GM12873 (cell line): ENCODE measurements at regions not wholly inside any gene's neighbourhood (a gene's known extent, or its start where the extent isn't known, plus 50 kb on each side); places are given as distances from the start of the nearest gene placed in this dataset.

Experiments
- CTCF ChIP-seq: IDR thresholded peaks from 2 replicates; pipeline ENCODE4 v1.5.1; 2012; ENCODE audit warnings: low read depth, mild to moderate bottlenecking, moderate library complexity, low read length, control low read depth; ENCODE audit not compliant: insufficient read depth; ENCODE audit errors: missing control alignments

- no peak for TF ChIP-seq CTCF
These were observed 325.5 kb upstream of the CHAC2 start for GRCh38 chr2:53442093-53442492.

GRCh38 chr2:53438692-53439091 is 328.9 kb upstream of the CHAC2 start:
- no peak for TF ChIP-seq CTCF

- no peak for TF ChIP-seq CTCF
These were observed 329.5 kb upstream of the CHAC2 start for GRCh38 chr2:53438100-53438499.

GRCh38 chr2:53437371-53437770 is 330.2 kb upstream of the CHAC2 start:
- TF ChIP-seq CTCF = no peak

GRCh38 chr2:53436882-53437281 is 330.7 kb upstream of the CHAC2 start:
- TF ChIP-seq CTCF = no peak

GRCh38 chr2:53435610-53436009 is 332.0 kb upstream of the CHAC2 start:
- no peak for TF ChIP-seq CTCF

GRCh38 chr2:53434466-53434865 is 333.1 kb upstream of the CHAC2 start:
- no peak for TF ChIP-seq CTCF
